Gastroesophageal sphincter (tissue), 3 donors: ENCODE measurements at regions not wholly inside any gene's neighbourhood (a gene's known extent, or its start where the extent isn't known, plus 50 kb on each side); places are given as distances from the start of the nearest gene placed in this dataset.

Experiments
- CTCF ChIP-seq, 4 experiments: fragments of 200-600 bp in 2 of 4; fragments of 450-650 bp in 2 of 4; sonication (generic) in 1 of 4; IDR thresholded peaks; one replicate each; pipeline ENCODE4 v1.5.1; 2017 to 2019; ENCODE audit warnings: antibody characterized with exemption in 4 of 4, mild to moderate bottlenecking in 2 of 4, moderate library complexity in 2 of 4
- POLR2AphosphoS5 ChIP-seq: sonication (generic); formaldehyde crosslinking; IDR thresholded peaks from one replicate; pipeline ENCODE4 v1.6.1; 2017; ENCODE audit warnings: antibody characterized with exemption

- TF ChIP-seq CTCF (IDR thresholded peaks at IDR 0.05), result no peak
- no peak for TF ChIP-seq POLR2AphosphoS5
Observed at GRCh38 chr14:65211341-65211987, 109.1 kb upstream of the MAX start.
